HG02943 (cell line): ENCODE measurements at regions not wholly inside any gene's neighbourhood (a gene's known extent, or its start where the extent isn't known, plus 50 kb on each side); places are given as distances from the start of the nearest gene placed in this dataset.
"Not testable (repeated sequence)": the region's sequence is repeated elsewhere in the genome, so short reads cannot be mapped to it uniquely, and the experiment has no call there.

Source experiments
- ATAC-seq: cut with Tn5 transposase; IDR thresholded peaks from one replicate; pipeline ENCODE4 v1.9.1; 2021; ENCODE audit warnings: mild to moderate bottlenecking, low read depth, moderate library complexity; ENCODE audit not compliant: unreplicated experiment

- ATAC-seq: no peak
Measured at GRCh38 chr2:128413718-128414341, 95.2 kb upstream of the HS6ST1 start.

- no peak for ATAC-seq
Measured at GRCh38 chr2:128414351-128414750, 95.7 kb upstream of the HS6ST1 start.

- ATAC-seq: no peak
Measured at GRCh38 chr2:128414946-128415778, 96.5 kb upstream of the HS6ST1 start.

GRCh38 chr2:128415779-128416061 is 97.1 kb upstream of the HS6ST1 start:
- ATAC-seq: no peak

- no peak for ATAC-seq
Measured at GRCh38 chr2:128416109-128416785, 97.6 kb upstream of the HS6ST1 start.

GRCh38 chr2:128416806-128417205 is 98.1 kb upstream of the HS6ST1 start:
- no peak for ATAC-seq

GRCh38 chr2:128417264-128417663 is 98.6 kb upstream of the HS6ST1 start:
- not testable (repeated sequence) for ATAC-seq

- no peak for ATAC-seq
Measured at GRCh38 chr2:128420131-128420530, 101.5 kb upstream of the HS6ST1 start.

GRCh38 chr2:128420776-128421175 is 102.1 kb upstream of the HS6ST1 start:
- ATAC-seq: no peak

GRCh38 chr2:128421286-128421685 is 102.6 kb upstream of the HS6ST1 start:
- no peak for ATAC-seq

- no peak for ATAC-seq
Measured at GRCh38 chr2:128421861-128422311, 103.2 kb upstream of the HS6ST1 start.

GRCh38 chr2:128422571-128422970 is 103.9 kb upstream of the HS6ST1 start:
- no peak for ATAC-seq

GRCh38 chr2:128423788-128424165 is 105.1 kb upstream of the HS6ST1 start:
- no peak for ATAC-seq

GRCh38 chr2:128424406-128425171 is 105.9 kb upstream of the HS6ST1 start:
- ATAC-seq: no peak

- no peak for ATAC-seq
Measured at GRCh38 chr2:128425216-128425615, 106.5 kb upstream of the HS6ST1 start.

GRCh38 chr2:128425731-128426620 is 107.3 kb upstream of the HS6ST1 start:
- ATAC-seq: no peak

- ATAC-seq: no peak
Measured at GRCh38 chr2:128427413-128427755, 108.7 kb upstream of the HS6ST1 start.

- no peak for ATAC-seq
Measured at GRCh38 chr2:128428415-128428814, 109.7 kb upstream of the HS6ST1 start.

- ATAC-seq: no peak
Measured at GRCh38 chr2:128432423-128432822, 113.8 kb upstream of the HS6ST1 start.

- no peak for ATAC-seq
Measured at GRCh38 chr2:128433911-128434550, 115.4 kb upstream of the HS6ST1 start.
